GM18502 (cell line): ENCODE measurements at regions not wholly inside any gene's neighbourhood (a gene's known extent, or its start where the extent isn't known, plus 50 kb on each side); places are given as distances from the start of the nearest gene placed in this dataset.
"Not testable (repeated sequence)": the region's sequence is repeated elsewhere in the genome, so short reads cannot be mapped to it uniquely, and the experiment has no call there.

ENCODE experiments used
- ATAC-seq: cut with Tn5 transposase; IDR thresholded peaks from one replicate; pipeline ENCODE4 v1.9.1; 2021; ENCODE audit warnings: mild to moderate bottlenecking; ENCODE audit not compliant: unreplicated experiment, poor library complexity

DNA sequence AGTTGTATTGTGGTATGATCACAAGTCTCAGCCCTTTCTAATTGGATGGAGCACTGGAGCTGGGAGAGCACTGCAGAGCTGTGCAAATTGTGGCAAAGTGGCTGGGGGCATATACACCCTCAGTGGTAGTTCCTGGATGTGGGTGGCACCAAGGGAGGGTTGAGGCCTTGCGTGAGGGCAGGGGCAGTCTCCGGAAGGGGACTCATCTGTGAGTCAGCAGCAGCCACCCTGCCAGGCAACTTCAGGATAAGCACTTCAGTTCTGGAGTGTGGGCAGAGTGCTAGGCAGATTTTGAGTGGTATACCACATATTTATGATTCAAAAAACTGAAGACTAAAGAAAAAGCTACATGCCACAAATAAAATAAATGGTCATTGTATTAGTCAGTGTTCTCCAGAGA is 210.5 kb downstream of the ETV1 start:
- no peak for ATAC-seq

DNA sequence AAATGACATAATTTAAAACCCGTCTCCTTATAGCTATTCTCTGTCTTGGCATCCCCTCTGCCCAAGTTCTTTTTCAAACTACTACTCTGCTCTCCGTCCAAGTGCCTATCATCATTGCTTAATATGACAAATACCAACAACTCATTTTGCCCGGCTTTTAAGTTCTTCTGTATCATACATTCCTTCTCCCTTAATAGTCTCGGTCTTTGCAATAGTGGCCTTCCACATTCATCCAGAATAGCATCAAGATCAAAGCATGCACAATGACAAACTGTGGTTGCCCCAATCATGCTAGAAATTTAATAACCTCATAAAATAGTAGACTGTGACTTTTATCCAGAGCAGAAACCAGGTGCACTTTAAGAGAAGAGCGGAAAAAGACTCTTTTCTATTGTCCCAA is 198.9 kb downstream of the ETV1 start:
- ATAC-seq: no peak

DNA sequence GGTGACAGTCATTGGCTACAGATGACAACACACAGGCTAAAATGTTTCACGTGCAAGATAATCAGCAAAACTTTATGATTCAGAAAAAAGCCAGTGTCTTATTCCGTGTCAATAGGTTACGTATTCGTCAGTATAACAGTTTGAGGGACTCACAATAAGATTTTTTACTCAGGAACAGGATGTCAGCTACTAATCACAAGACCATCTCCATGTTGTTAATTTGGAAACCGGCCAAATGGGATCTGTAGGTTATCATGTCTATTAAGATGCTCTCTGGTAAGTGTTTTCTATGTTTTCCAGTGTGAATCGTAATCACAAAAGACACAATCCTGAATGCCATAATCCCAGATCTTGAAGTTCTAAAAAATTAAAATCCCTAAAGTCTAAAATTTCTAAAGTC is 197.3 kb downstream of the ETV1 start:
- ATAC-seq: no peak

DNA sequence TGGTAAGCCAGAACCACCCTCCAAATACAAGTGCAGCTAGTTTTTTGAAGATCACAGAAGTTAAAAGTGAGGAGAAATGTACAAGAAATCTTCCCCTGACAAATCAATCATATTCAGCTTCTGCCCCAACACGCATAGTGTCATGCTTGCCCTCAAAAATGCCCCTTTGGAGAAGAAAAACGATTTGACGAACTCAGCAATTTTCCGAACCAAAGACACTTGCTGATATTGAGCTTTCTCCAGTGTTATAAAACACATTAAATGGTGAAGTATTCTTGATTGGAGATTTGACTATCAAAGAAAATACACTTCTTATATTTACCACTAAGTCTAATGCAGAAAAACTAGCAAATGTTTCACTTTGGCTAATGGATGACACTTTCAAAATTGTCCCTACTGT is 195.5 kb downstream of the ETV1 start:
- ATAC-seq: no peak

DNA sequence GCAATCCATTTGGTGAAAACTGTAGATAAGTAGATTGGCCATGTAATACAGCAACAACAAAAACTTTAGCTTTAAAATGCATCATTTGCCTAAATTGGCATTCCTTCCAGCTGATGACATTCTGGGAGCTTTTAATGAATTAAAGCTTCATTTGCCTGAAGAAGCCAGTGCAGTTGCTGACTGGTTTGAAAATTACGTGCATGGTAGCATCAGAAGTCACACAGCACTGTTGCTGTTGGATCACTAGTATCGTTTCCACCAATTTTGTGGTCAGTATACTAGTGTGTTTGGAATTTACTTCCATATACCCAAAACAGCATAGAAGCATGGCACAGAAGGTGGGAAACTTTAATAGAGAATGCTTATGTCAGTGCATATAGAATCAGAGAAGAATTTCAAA is 194.9 kb downstream of the ETV1 start:
- no peak for ATAC-seq

DNA sequence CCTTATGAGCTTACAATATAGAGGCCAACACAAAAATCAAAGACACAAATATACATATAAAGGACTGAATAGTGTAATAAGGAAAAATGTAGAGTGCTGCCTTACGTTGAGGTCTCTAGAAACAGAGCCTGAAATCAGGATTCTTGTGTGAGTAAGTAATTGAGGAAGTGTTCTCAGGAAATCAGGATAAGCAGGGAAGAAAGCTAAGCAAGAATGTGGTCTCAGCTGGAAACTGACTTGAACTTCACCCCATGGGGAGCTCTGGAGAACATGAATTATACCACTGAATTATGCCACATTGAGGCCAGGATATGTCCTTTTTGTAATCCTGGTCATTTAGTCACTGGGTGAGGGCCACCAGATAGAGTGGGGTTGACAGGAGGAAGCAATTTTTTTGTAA is 191.9 kb downstream of the ETV1 start:
- no peak for ATAC-seq

DNA sequence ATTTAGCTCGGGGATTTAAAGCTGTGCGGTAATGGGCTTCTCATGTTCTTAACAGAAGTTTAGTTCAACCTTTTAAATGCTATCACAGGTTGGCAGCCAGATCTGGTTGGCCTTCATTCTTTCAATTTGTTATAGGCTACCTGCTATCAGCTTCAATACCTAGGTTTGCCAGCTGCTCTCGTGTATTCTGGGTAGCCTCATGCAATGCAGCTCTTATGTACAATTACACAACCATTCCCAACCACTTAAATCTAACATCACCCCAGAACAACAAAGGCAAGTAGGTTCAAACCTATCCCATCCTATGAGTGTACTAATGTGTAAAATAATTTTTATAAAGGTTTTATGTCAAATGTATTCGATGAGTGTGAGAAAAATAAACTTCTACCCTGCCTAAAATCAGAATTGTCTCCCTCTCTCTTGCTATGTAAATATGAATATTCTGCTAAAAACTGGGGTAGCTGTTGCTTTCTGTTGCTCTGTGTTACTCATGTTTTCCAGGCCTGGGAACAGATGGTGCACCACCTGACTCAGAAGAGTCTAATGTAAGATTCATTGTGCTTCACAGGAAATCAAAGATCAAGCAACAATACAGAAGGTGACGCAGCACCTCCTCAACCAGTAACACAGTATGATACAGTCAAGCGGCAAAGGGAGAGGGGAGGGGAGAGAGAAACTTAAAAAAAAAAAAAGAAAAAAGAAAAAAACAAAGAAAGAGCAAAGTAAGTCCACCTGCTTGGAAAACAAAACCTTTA is 188.6 kb downstream of the ETV1 start:
- ATAC-seq: no peak

DNA sequence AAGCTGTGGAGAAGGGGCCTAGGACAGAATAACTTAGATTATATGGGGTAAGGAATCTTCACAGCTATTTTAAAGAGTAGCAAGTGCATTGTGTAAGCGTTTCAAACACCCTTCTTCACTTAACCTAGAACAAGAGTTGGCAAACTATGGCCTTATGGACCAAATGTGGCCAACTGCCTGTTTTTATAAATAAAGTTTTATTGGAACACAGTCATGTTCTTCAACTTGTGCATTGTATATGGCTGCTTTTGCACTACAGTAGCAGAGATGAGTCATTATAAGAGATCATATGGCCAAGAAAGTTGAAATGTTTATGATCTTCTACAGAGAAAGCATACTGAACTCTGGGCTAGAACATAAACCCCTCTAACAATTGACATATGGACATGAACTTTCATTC is 187.8 kb downstream of the ETV1 start:
- ATAC-seq: no peak

DNA sequence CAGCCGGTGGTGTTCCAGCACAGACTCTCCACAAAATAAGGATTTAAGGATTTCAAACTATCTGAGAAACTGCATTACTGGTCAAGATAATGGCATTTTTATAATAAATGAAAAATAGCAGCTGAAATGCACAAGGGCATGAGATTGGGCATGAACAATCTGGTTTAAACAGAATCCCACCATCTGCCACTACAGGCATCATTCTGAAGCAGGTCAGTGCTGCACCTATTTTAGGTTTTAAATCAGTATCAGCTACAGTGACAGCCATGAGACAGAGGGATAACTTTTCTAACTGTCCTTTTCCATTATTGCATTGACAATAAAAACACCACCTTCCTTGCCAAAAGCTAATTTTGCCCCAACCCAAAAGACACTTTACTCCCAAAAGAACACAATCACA is 186.8 kb downstream of the ETV1 start:
- no peak for ATAC-seq

DNA sequence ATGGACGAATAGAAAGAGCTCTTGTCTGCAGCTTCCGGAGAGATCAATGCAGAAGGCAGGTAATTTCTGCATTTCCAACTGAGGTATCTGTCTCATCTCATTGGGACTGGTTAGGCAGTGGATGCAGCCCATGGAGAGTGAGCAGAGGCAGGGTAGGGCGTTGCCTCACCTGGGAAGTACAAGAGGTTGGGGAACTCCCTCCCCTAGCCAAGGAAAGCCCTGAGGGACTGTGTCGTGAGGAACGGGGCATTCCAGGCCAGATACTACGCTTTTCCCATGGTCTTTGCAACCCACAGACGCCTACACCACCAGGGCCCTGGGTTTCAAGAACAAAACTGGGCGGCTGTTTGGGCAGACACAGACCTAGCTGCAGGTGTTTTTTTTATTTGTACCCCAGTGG is 186.3 kb downstream of the ETV1 start:
- ATAC-seq: no peak

DNA sequence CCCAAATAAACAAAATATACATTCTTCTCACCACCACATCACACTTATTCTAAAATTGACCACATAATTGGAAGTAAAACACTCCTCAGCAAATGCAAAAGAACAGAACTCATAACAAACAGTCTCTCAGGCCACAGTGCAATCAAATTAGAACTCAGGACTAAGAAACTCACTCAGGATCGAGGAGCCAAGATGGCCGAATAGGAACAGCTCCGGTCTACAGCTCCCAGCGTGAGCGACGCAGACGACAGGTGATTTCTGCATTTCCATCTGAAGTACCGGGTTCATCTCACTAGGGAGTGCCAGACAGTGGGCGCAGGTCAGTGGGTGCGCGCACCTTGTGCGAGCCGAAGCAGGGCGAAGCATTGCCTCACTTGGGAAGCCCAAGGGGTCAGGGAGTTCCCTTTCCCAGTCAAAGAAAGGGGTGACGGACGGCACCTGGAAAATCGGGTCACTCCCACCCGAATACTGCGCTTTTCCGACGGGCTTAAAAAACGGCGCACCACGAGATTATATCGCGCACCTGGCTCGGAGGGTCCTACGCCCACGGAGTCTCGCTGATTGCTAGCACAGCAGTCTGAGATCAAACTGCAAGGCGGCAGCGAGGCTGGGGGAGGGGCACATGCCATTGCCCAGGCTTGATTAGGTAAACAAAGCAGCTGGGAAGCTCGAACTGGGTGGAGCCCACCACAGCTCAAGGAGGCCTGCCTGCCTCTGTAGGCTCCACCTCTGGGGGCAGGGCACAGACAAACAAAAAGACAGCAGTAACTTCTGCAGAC is 183.2 kb downstream of the ETV1 start:
- ATAC-seq: not testable (repeated sequence)

DNA sequence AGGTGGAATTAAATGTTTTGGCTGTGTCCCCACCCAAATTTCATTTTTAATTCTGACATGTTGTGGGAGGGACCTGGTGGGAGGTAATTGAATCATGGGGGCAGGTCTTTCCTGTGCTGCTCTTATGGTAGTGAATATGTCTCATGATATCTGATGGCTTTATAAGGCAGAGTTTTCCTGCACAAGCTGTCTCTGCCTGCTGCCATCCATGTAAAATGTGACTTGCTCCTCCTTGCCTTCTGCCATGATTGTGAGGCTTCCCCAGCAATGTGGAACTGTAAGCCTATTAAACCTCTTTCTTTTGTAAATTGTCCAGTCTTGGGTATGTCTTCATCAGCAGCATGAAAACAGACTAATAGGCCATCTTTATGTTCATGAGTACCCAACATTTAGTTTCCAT is 172.2 kb downstream of the ETV1 start:
- ATAC-seq: not testable (repeated sequence)

DNA sequence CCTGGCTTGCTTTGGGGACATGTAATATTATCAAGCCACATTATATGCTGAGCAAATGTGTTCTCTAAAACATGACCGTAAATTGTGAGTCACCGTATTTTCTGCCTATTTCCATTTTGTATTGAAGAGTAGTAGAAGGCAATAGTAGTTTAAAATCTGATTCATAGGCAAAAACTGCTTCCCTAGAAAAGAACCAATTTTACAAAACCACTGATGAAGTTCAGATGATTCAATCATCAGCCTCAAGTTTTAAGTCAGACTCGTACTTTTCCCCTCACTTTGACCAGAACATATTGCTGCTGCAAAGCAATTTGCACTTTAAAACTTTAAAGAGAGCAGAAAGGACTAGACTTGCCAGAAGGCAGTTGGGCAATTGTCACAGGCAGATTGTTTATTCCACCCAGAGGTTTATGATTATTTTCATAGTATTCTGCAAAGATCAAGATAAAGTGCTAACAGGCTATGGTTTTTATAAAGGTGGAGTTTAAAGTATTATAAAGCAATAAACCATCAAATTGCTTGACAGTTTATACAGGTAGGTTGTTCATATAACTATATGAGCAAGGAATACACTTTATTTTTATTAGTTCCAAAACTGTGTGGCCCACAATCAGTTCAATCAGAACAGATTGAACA is 168.2 kb downstream of the ETV1 start:
- no peak for ATAC-seq

DNA sequence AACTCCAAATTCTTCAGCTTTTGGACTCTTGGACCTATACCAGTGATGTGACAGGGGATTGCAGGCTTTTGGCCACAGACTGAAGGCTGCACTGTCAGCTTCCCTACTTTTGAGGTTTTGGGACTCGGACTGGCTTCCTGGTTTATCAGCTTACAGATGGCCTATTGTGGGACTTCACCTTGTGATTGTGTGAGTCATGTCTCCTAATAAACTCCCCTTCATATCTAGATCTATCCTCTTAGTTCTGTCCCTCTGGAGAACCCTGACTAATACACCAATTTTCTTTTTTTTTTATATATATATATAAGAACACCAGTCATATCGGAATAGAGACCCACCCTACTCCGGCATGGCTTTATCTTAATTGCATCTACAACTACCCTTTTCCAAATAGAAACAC is 166.8 kb downstream of the ETV1 start:
- ATAC-seq: no peak

DNA sequence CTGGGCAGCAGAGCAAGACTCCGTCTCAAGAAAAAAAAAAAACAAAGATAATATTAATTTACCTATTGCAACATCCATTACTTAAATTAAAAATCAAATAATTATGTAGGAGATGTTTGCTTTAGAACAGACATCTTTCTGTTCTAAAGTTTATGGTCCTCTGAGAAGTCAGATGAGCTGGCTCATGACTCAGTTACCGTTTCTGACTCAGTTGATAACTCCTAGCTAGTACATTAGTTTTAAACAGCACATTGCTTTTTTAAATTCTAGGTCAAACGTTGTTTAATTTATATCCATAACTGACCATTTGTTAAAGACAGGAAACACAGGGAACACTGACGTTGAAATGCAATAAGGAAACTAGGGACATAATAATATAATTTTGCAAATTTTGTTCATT is 162.7 kb downstream of the ETV1 start:
- ATAC-seq: no peak

DNA sequence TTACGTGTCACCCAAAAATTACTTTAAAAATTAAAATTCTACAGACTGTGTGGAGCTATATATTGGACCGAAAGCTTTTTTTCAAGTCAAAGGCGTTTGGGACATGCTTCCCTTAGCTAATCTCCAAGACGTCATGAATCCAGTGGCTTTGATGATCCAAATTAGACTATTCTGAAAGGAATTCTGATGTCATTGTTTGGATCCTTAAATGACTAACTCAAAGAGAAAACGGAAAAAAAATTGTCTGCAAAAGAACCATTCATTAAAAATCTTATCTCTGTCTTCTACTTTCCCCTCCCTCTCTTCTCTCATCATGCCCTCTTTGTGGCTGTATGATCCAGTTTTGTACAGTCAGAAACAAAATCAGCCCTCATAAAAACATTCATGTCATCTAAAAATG is 161.8 kb downstream of the ETV1 start:
- no peak for ATAC-seq

DNA sequence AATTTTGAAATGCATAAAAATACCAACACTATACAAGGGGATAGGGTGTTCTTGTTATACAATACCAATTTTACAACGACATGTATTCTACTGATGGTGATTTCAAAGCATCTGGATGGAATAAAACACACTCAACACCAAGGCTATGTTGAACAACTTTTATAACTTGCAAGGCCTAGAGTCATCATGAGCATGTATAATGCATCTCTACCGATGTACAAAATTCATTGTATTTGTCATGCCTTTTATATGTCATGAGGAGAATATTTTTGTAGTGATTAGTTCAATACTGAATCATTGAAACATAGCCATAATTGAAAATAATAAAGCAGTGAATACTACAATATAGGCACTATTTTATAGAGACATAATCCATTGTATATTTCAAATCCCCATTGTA is 160.2 kb downstream of the ETV1 start:
- ATAC-seq: no peak

DNA sequence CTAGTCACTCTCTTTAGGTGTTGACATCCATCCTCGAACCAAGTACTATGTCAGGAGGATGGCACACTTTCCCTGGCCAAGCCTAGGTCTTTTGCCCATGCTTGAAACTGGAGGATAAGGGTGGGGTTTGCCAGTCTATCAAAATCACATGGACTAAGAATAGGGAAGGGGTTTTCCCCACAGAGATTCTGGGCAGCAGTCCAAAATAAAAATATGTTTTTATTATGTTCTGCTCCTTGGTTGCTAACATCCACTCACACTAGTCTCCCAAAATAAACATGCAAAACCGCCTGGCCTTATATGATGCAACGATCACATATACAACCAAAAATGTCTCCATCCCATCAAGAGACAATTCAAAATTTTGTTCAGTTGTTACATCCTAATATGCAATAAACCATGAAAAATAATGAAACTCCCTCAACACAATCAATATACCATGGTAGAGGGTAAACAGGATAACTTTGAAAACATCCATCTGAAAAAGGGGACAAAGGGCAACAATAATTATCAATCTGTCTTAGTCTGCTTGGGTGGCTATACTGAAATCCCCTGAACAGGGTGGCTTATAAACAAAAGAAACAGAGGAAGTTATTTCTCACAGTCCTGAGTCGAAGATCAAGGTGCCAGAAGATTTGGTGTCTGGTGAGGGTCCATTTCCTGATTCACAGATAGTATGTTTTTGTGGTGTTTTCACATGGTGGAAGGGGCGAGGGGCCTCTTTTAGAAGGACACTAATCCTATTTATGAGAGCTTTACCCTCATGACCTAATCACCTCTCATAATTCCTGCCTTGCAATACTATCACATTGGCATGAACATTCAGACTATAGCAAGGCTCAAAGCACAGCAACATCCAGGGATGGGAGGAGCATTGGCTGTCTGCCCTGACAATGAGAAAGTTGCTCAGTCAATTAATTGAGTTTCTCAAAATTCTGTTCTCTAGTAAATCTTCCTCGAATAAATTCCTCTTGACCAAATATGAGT is 159.3 kb downstream of the ETV1 start:
- ATAC-seq: no peak

DNA sequence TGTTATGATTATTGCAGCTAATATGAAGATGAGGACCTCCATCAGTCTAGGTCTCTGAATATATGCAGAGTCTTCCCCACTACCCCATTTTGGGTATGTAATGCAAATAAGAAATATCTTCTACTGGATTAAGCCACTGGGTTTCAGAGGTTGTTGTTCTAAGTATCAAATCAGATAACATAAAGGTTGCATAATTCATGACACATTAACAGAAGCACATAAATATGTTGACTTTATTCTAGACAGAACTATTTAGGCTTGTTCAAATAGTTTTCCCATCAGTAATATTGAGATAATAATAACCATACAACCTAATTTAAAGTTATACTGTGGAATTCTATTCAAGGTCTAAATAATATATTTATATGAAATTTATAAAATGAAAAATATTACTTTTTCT is 157.1 kb downstream of the ETV1 start:
- no peak for ATAC-seq

DNA sequence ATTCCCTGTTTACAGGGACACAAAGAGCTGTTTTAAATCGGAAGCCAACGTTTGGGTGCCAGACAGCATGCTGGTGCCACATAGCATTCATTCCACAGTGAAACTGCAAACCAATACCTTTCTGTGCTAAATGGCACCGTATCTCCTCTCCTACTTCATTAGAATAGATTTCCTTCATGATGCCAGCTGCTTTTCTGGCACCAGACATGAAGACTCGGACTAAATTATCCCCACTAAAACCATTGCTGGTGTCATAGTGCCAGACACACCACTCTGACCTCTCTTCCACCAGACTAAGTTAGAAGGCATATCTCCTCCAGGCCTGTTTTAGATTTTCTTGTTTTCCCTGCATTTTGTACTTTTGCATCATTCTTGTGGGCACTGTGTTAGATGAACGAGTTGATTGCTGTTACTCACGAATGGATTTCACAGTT is 155.1 kb downstream of the ETV1 start:
- ATAC-seq: no peak
